ENCODE measurements at regions not wholly inside any gene's neighbourhood (a gene's known extent, or its start where the extent isn't known, plus 50 kb on each side); places are given as distances from the start of the nearest gene placed in this dataset.

GRCh38 chr2:196413821-196414274 lies 225.7 kb upstream of the CCDC150 start:
- H3K4me3 ChIP-seq (ENCODE audit: low read depth, low read length) = no peak overlapping the region
- no peak for TF ChIP-seq CTCF (IDR thresholded peaks at IDR 0.05; ENCODE audit: borderline replicate concordance, insufficient read depth, low read depth, low read length)

DNA sequence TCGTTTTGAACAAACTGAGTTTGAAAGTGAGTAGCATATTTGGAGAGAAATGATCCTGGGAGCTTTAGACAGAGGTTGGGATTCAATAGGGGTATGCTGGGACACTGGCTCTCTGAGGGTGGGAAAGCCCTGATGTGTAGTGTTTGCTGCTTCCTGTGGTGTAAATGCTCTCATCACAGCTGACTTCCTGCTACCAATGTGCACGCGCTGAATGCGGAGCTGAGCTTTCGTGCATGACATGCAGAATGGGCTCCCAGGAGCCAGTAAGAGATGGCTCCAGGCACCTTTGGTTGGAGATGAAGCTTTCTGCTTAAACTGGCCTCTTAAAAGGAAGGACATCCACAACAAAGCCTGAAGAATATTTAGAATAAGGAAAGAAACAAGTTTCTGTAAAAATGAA lies 224.1 kb upstream of the CCDC150 start:
- TF ChIP-seq CTCF (IDR thresholded peaks at IDR 0.05; ENCODE audit: borderline replicate concordance, insufficient read depth, low read depth, low read length) = no peak
- no peak overlapping the region for H3K4me3 ChIP-seq (ENCODE audit: low read depth, low read length)

DNA sequence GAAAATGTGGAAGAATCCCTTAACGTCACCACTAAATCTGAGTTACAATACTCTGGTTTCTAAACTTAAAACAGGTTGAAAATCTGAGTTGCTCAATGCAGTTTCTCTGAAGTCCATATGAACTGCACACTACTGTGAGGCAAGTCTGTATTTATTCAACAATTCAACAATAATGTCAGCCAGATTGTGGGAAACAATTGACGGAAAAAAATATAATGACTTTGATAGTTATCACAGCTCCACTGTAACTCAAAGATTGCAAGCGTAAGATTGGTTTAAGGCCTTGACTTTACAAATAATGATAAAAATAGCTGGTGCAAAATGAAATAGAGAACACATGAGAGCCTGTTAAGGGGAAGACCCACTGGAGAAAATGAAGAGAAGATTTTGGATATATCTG lies 219.4 kb upstream of the CCDC150 start:
- TF ChIP-seq CTCF (IDR thresholded peaks at IDR 0.05; ENCODE audit: borderline replicate concordance, insufficient read depth, low read depth, low read length) = no peak
- no peak overlapping the region for H3K4me3 ChIP-seq (ENCODE audit: low read depth, low read length)

- no peak for TF ChIP-seq CTCF (IDR thresholded peaks at IDR 0.05; ENCODE audit: borderline replicate concordance, insufficient read depth, low read depth, low read length)
- H3K4me3 ChIP-seq (ENCODE audit: low read depth, low read length) = no peak overlapping the region
Observed at GRCh38 chr2:196421880-196422279, 217.6 kb upstream of the CCDC150 start.

DNA sequence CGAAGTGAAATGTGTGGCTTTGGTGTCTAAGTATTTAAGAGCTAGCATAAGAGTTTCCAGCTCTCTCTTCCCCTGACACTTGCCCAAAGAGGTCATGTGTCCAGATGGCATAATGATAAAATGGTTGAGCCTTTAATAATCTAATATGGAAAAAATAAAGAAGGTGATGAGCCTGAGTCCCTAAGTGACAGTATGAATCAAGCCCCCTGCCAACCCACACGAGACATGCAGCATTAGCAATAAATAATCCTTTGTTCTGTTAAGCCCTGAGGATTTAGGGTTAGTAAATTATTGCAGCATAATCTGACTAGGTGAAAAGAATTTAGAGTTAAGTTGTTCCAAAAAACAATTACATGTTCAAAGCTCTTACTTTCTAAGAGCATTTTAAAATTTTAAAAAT lies 217.2 kb upstream of the CCDC150 start:
- TF ChIP-seq CTCF (IDR thresholded peaks at IDR 0.05; ENCODE audit: borderline replicate concordance, insufficient read depth, low read depth, low read length) = no peak
- H3K4me3 ChIP-seq (ENCODE audit: low read depth, low read length) = no peak overlapping the region

DNA sequence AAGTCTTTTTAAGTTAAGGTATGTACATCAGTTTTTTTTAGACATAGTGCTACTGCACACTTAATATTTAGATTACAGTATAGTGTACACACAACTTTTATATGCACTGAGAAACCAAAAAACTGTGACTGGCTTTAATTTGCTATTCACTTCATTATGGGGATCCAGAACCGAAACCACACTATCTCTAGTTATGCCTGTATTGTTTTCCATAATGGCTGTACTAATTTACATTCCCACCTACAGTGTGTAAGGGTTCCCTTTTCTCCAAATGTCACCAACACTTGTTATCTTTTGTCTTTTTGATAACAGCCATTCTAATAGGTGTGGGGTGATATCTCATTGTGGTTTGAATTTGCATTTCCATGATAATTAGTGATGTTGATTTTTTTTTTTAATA lies 213.4 kb upstream of the CCDC150 start:
- no peak for TF ChIP-seq CTCF (IDR thresholded peaks at IDR 0.05; ENCODE audit: borderline replicate concordance, insufficient read depth, low read depth, low read length)
- H3K4me3 ChIP-seq (ENCODE audit: low read depth, low read length) = no peak overlapping the region

- no peak for TF ChIP-seq CTCF (IDR thresholded peaks at IDR 0.05; ENCODE audit: borderline replicate concordance, insufficient read depth, low read depth, low read length)
- no peak overlapping the region for H3K4me3 ChIP-seq (ENCODE audit: low read depth, low read length)
Observed at GRCh38 chr2:196427986-196428634, 211.4 kb upstream of the CCDC150 start.
